Epithelial cell of esophagus (primary cell): ENCODE measurements at regions not wholly inside any gene's neighbourhood (a gene's known extent, or its start where the extent isn't known, plus 50 kb on each side); places are given as distances from the start of the nearest gene placed in this dataset.

Experiments used
- DNase-seq: peaks from one replicate; pipeline ENCODE4 v3.0.0; 2010; ENCODE audit warnings: low read depth
- H3K4me3 ChIP-seq: 2 replicates; pipeline ENCODE4 v1.5.1; 2011; ENCODE audit warnings: mild to moderate bottlenecking, low read length, control low read depth
- CTCF ChIP-seq: IDR thresholded peaks from 2 replicates; pipeline ENCODE4 v1.5.1; 2011; ENCODE audit warnings: low read depth, mild to moderate bottlenecking, low read length, control low read depth, inconsistent platforms; ENCODE audit not compliant: insufficient read depth; ENCODE audit errors: missing control alignments

- no peak overlapping the region for H3K4me3 ChIP-seq
- TF ChIP-seq CTCF = no peak
- DNase-seq = peak; percentile 26
Measured at GRCh38 chr6:94751641-94752329, 825.5 kb upstream of the MANEA start.

GRCh38 chr6:94736236-94736635 is 841.1 kb upstream of the MANEA start:
- TF ChIP-seq CTCF = no peak
- no peak overlapping the region for H3K4me3 ChIP-seq
- peak; percentile 4 for DNase-seq

GRCh38 chr6:94735270-94735669 is 842.1 kb upstream of the MANEA start:
- TF ChIP-seq CTCF = no peak
- no peak overlapping the region for H3K4me3 ChIP-seq
- DNase-seq = no peak

GRCh38 chr6:94734751-94735150 is 842.6 kb upstream of the MANEA start:
- TF ChIP-seq CTCF = no peak
- no peak overlapping the region for H3K4me3 ChIP-seq
- DNase-seq = no peak

- no peak for TF ChIP-seq CTCF
- DNase-seq = no peak
- no peak overlapping the region for H3K4me3 ChIP-seq
Measured at GRCh38 chr6:94733066-94733465, 844.3 kb upstream of the MANEA start.

- no peak for DNase-seq
- H3K4me3 ChIP-seq = no peak overlapping the region
- TF ChIP-seq CTCF = no peak
Measured at GRCh38 chr6:94727710-94728109, 849.6 kb upstream of the MANEA start.

GRCh38 chr6:94721459-94721858 is 855.9 kb upstream of the MANEA start:
- TF ChIP-seq CTCF = no peak
- no peak for DNase-seq
- no peak overlapping the region for H3K4me3 ChIP-seq
